IMR-90 (cell line): ENCODE measurements at regions not wholly inside any gene's neighbourhood (a gene's known extent, or its start where the extent isn't known, plus 50 kb on each side); places are given as distances from the start of the nearest gene placed in this dataset.

Experiments used
- ATAC-seq: fragments of 200-7000 bp; cut with Tn5 transposase; 2 replicates; pipeline ENCODE4 v1.9.1; 2020; ENCODE audit warnings: low read depth, mild to moderate bottlenecking, moderate library complexity
- BruUV-seq: library from RNA; stranded (reverse); fragments of 400-500 nt; replicated peaks from 2 replicates; lab custom pipeline; 2021; lab: Mats Ljungman, UMichigan
- CTCF ChIA-PET: fragments of 300-600 bp; formaldehyde crosslinking; extraction: SDS; loops from one replicate; lab custom pipeline; 2021; ENCODE audit warnings: antibody characterized with exemption; lab: Yijun Ruan, JAX
- POLR2A ChIA-PET: fragments of 300-600 bp; sonication (Branson Sonifier 250); formaldehyde crosslinking; loops from one replicate; lab custom pipeline; 2022; ENCODE audit warnings: antibody characterized with exemption; ENCODE audit not compliant: unreplicated experiment; lab: Charles Lee
- DNase-seq: peaks from one replicate; pipeline ENCODE4 v3.0.0; 2013
- H2AFZ ChIP-seq: replicated peaks from 2 replicates; pipeline ENCODE3; 2013; ENCODE audit warnings: low read length, mild to moderate bottlenecking; ENCODE audit not compliant: poor library complexity
- H2AK5ac ChIP-seq: 2 replicates; pipeline ENCODE4 v1.6.1; 2013; ENCODE audit warnings: low read depth, low read length, inconsistent platforms
- H2AK9ac ChIP-seq: replicated peaks from 2 replicates; pipeline ENCODE3; 2013; ENCODE audit warnings: mild to moderate bottlenecking, low read depth, low read length, moderate library complexity; ENCODE audit not compliant: poor library complexity
- H2BK120ac ChIP-seq: 2 replicates; pipeline ENCODE4 v1.6.1; 2013; ENCODE audit warnings: low read depth, low read length, inconsistent platforms
- H2BK15ac ChIP-seq: 3 replicates; pipeline ENCODE4 v1.6.1; 2013; ENCODE audit warnings: low read depth, low read length, inconsistent platforms
- H2BK20ac ChIP-seq: 2 replicates; pipeline ENCODE4 v1.6.1; 2013; ENCODE audit warnings: low read depth, mild to moderate bottlenecking, inconsistent platforms, low read length, moderate library complexity
- H2BK5ac ChIP-seq: 2 replicates; pipeline ENCODE4 v1.6.1; 2013; ENCODE audit warnings: mild to moderate bottlenecking, low read depth, low read length, inconsistent platforms; ENCODE audit not compliant: poor library complexity, severe bottlenecking
- H3K14ac ChIP-seq: replicated peaks from 2 replicates; pipeline ENCODE4 v1.6.1; 2013; ENCODE audit warnings: low read depth, low read length, inconsistent platforms
- H3K18ac ChIP-seq: 2 replicates; pipeline ENCODE4 v1.6.1; 2013; ENCODE audit warnings: low read depth, low read length, control low read depth
- H3K23ac ChIP-seq: 2 replicates; pipeline ENCODE4 v1.6.1; 2013; ENCODE audit warnings: low read depth, low read length, inconsistent platforms
- H3K27ac ChIP-seq: 2 replicates; pipeline ENCODE4 v1.5.1; 2013; ENCODE audit warnings: mild to moderate bottlenecking, control low read depth, low read length; ENCODE audit not compliant: insufficient read depth
- H3K27me3 ChIP-seq: 2 replicates; pipeline ENCODE4 v1.6.1; 2013; ENCODE audit warnings: low read length; ENCODE audit not compliant: control insufficient read depth, insufficient read depth
- H3K36me3 ChIP-seq: 2 replicates; pipeline ENCODE4 v1.6.1; 2013; ENCODE audit warnings: low read length, mixed read lengths; ENCODE audit not compliant: control insufficient read depth, insufficient read depth
- H3K4ac ChIP-seq: 2 replicates; pipeline ENCODE4 v1.6.1; 2013; ENCODE audit warnings: low read depth, low read length, inconsistent platforms
- H3K4me1 ChIP-seq: 2 replicates; pipeline ENCODE4 v1.6.1; 2013; ENCODE audit warnings: low read length, mixed read lengths; ENCODE audit not compliant: control insufficient read depth, insufficient read depth
- H3K4me2 ChIP-seq: 2 replicates; pipeline ENCODE4 v1.6.1; 2013; ENCODE audit warnings: low read depth, mild to moderate bottlenecking, control low read depth, low read length, moderate library complexity
- H3K4me3 ChIP-seq: 2 replicates; pipeline ENCODE4 v1.5.1; 2013; ENCODE audit warnings: low read depth, mild to moderate bottlenecking, control low read depth, low read length, moderate library complexity; ENCODE audit not compliant: insufficient read depth
- H3K56ac ChIP-seq: 2 replicates; pipeline ENCODE4 v1.6.1; 2013; ENCODE audit warnings: low read length, inconsistent platforms; ENCODE audit not compliant: insufficient read depth; ENCODE audit errors: extremely low read depth
- H3K79me1 ChIP-seq, 2 experiments: 2 replicates each; pipeline ENCODE4 v1.6.1; 2013; ENCODE audit warnings: low read length in 2 of 2, inconsistent platforms in 1 of 2, low read depth in 1 of 2
- H3K9ac ChIP-seq: 2 replicates; pipeline ENCODE4 v1.6.1; 2013; ENCODE audit warnings: low read depth, low read length, control low read depth
- H3K9me1 ChIP-seq: 2 replicates; pipeline ENCODE4 v1.6.1; 2013; ENCODE audit warnings: low read length, inconsistent platforms; ENCODE audit not compliant: insufficient read depth
- H3K9me3 ChIP-seq: 2 replicates; pipeline ENCODE4 v1.6.1; 2013; ENCODE audit warnings: low read length; ENCODE audit not compliant: control insufficient read depth, insufficient read depth
- H4K20me1 ChIP-seq: 2 replicates; pipeline ENCODE4 v1.6.1; 2013; ENCODE audit warnings: low read length, inconsistent platforms; ENCODE audit not compliant: insufficient read depth
- H4K5ac ChIP-seq: 2 replicates; pipeline ENCODE4 v1.6.1; 2013; ENCODE audit warnings: mild to moderate bottlenecking, low read depth, low read length, control low read depth
- H4K8ac ChIP-seq, 2 experiments: 2 replicates each; pipeline ENCODE4 v1.6.1; 2013; ENCODE audit warnings: low read depth in 2 of 2, low read length in 2 of 2, control low read depth in 1 of 2, inconsistent platforms in 1 of 2
- H4K91ac ChIP-seq: 2 replicates; pipeline ENCODE4 v1.6.1; 2013; ENCODE audit warnings: low read depth, low read length, inconsistent platforms; ENCODE audit not compliant: insufficient read depth
- CEBPB ChIP-seq: IDR thresholded peaks from 2 replicates; pipeline ENCODE4 v1.6.1; 2012; ENCODE audit warnings: low read depth, low read length, improper control_type of control experiment
- MAZ ChIP-seq: IDR thresholded peaks from 2 replicates; pipeline ENCODE4 v1.6.1; 2012; ENCODE audit warnings: low read depth, mild to moderate bottlenecking, low read length, improper control_type of control experiment, moderate library complexity, borderline replicate concordance
- WGBS, 2 experiments: methylation state at CpG; one replicate each; pipeline versions ENCODE4 v1.1.5 to v1.1.7; 2013; ENCODE audit warnings: missing lambda C conversion rate in 2 of 2; ENCODE audit not compliant: insufficient read length in 1 of 2; ENCODE audit errors: extremely low coverage in 2 of 2; 5-methylcytosine and 5-hydroxymethylcytosine counted together
- dilution Hi-C: fragments of 300-500 bp; cut with HindIII; formaldehyde crosslinking; loops from one replicate; pipeline ENCODE4 v1.14.3; 2018; ENCODE audit warnings: low sequenced_read_pairs; ENCODE audit not compliant: unreplicated experiment
- in situ Hi-C: fragments of 300-500 bp; cut with MboI; formaldehyde crosslinking; loops from 3 replicates; pipeline ENCODE4 v1.14.3; 2019; ENCODE audit warnings: low sequenced_read_pairs, inconsistent platforms, mixed read lengths
- intact Hi-C: fragments of 100-400 bp; cut with micrococcal nuclease; formaldehyde crosslinking; loops from 2 replicates; pipeline ENCODE4 v1.10.0; 2022

DNA sequence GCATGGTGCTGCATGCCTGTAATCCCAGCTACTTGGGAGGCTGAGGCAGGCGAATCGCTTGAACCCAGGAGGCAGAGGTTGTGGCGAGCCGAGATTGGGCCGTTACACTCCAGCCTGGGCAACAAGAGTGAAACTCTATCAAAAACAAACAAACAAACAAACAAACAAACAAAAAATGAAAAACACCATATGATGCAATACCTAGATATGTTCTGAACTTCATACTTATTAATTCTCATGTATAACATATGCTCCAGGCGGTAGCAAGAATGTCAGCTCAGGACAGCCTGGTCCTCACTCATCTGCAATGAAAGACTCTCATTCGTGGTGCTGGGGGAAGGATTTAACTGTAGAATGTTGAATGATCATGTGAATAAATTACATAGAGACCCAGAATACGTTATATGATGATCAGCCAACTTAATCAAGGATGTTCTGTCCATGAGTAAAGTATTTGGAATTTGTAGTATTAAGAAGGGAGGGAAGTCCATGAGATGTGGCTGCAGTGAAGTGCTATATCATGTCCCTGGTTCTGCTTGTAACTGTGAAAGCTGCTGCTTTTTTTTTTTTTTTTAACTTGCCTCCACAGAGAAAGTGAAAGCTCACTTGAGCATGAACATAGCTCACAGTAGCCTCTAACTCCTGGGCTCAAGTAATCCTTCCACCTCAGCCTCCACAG lies 206.8 kb downstream of the UQCRFS1 start:
- H3K27me3 ChIP-seq, result no peaks in the 10 kb centered on the region
- H2BK15ac ChIP-seq, result no peak overlapping the region
- in situ Hi-C loops (no loop called here), dilution Hi-C loops (no loop called here), intact Hi-C loops (no loop called here)
- H2AFZ ChIP-seq, result no peak overlapping the region
- H2BK5ac ChIP-seq, result no peak overlapping the region
- H2AK5ac ChIP-seq, result no peak overlapping the region
- 0 out of 2 replicates have a peak, but pooled peaks have one; percentile 21 for ATAC-seq
- H4K8ac ChIP-seq, result no peak overlapping the region
- POLR2A ChIA-PET, result no interaction called here
- no peak overlapping the region for H4K5ac ChIP-seq
- no peak overlapping the region for H3K14ac ChIP-seq
- BruUV-seq, result no TSS peak
- H3K27ac ChIP-seq, result no peak overlapping the region
- H3K4me1 ChIP-seq, result no peaks in the 10 kb centered on the region
- no peaks in the 10 kb centered on the region for H3K79me1 ChIP-seq
- H3K56ac ChIP-seq, result no peak overlapping the region
- H2BK20ac ChIP-seq, result no peak overlapping the region
- no peak overlapping the region for H3K4me3 ChIP-seq
- TF ChIP-seq CEBPB (peak; percentile 59), MAZ (no peak)
- DNase-seq, result peak; percentile 57
- H3K9me3 ChIP-seq, result no peaks in the 10 kb centered on the region
- H3K9me1 ChIP-seq, result no peaks in the 10 kb centered on the region
- CTCF ChIA-PET, result no interaction called here
- no peak overlapping the region for H4K91ac ChIP-seq
- H3K23ac ChIP-seq, result no peak overlapping the region
- H2AK9ac ChIP-seq, result no peak overlapping the region
- no peak overlapping the region for H3K4me2 ChIP-seq
- H4K20me1 ChIP-seq, result no peaks in the 10 kb centered on the region
- H3K9ac ChIP-seq, result no peak overlapping the region
- no CpG with 5 or more reads among the region's 8 CpGs for WGBS, 2 experiments
- no peaks in the 10 kb centered on the region for H3K36me3 ChIP-seq
- H3K4ac ChIP-seq, result no peak overlapping the region
- no peak overlapping the region for H2BK120ac ChIP-seq
- no peak overlapping the region for H3K18ac ChIP-seq
